OCI-LY7 (cell line): ENCODE measurements at regions not wholly inside any gene's neighbourhood (a gene's known extent, or its start where the extent isn't known, plus 50 kb on each side); places are given as distances from the start of the nearest gene placed in this dataset.

ENCODE experiments used
- CTCF ChIP-seq: fragments of 200-600 bp; sonication (generic); conservative IDR thresholded peaks from 2 replicates; pipeline ENCODE4 v1.5.1; 2014; ENCODE audit warnings: mild to moderate bottlenecking, antibody characterized with exemption, low read length, moderate library complexity, mixed read lengths
- EZH2phosphoT487 ChIP-seq: fragments of 200-600 bp; sonication (generic); IDR thresholded peaks from 2 replicates; pipeline ENCODE4 v1.6.1; 2018; ENCODE audit warnings: low read depth, borderline replicate concordance, mild to moderate bottlenecking, mixed run types, antibody characterized with exemption, low read length, moderate library complexity, mixed read lengths

GRCh38 chr2:64819361-64819760 lies 165.6 kb upstream of the SERTAD2 start:
- TF ChIP-seq CTCF (no peak), EZH2phosphoT487 (no peak)
